MM.1S (cell line): ENCODE measurements at regions not wholly inside any gene's neighbourhood (a gene's known extent, or its start where the extent isn't known, plus 50 kb on each side); places are given as distances from the start of the nearest gene placed in this dataset.

ENCODE experiments used
- EZH2phosphoT487 ChIP-seq: fragments of 300-600 bp; sonication (generic); IDR thresholded peaks from 2 replicates; pipeline ENCODE4 v1.6.1; 2018; ENCODE audit warnings: antibody characterized with exemption, low read length
- TF ChIP-seq, protein P1 (sequence below): fragments of 300-600 bp; sonication (generic); IDR thresholded peaks from 2 replicates; pipeline ENCODE4 v1.5.1; 2016; ENCODE audit warnings: antibody characterized with exemption, low read length, mixed read lengths

DNA sequence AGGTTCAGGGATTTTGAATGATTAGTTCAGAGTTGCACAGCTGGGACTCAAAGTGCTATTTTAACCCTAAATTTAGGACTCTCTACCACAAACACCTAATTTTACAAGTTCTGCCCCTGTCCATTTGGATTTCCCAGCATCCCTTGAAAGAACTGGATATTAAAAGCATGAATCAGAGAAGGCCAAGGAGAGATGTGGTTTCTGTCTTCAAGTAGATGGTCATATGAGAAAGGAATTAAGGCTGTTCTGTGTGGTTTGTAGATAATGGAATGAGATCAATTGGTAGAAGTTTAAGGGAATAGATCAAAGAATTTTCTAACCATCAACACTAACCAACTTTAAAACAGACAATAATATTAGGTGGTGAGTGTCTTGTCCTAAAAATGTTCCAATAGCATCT, 106.4 kb upstream of the TENM4 start:
- no peak for TF ChIP-seq EZH2phosphoT487
- TF ChIP-seq, protein P1, sequence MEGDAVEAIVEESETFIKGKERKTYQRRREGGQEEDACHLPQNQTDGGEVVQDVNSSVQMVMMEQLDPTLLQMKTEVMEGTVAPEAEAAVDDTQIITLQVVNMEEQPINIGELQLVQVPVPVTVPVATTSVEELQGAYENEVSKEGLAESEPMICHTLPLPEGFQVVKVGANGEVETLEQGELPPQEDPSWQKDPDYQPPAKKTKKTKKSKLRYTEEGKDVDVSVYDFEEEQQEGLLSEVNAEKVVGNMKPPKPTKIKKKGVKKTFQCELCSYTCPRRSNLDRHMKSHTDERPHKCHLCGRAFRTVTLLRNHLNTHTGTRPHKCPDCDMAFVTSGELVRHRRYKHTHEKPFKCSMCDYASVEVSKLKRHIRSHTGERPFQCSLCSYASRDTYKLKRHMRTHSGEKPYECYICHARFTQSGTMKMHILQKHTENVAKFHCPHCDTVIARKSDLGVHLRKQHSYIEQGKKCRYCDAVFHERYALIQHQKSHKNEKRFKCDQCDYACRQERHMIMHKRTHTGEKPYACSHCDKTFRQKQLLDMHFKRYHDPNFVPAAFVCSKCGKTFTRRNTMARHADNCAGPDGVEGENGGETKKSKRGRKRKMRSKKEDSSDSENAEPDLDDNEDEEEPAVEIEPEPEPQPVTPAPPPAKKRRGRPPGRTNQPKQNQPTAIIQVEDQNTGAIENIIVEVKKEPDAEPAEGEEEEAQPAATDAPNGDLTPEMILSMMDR, result no peak
